IMR-90 (cell line): ENCODE measurements at regions not wholly inside any gene's neighbourhood (a gene's known extent, or its start where the extent isn't known, plus 50 kb on each side); places are given as distances from the start of the nearest gene placed in this dataset.

Source experiments
- ATAC-seq: fragments of 200-7000 bp; cut with Tn5 transposase; 2 replicates; pipeline ENCODE4 v1.9.1; 2020; ENCODE audit warnings: low read depth, mild to moderate bottlenecking, moderate library complexity
- BruUV-seq: library from RNA; stranded (reverse); fragments of 400-500 nt; replicated peaks from 2 replicates; lab custom pipeline; 2021; lab: Mats Ljungman, UMichigan
- CTCF ChIA-PET: fragments of 300-600 bp; formaldehyde crosslinking; extraction: SDS; loops from one replicate; lab custom pipeline; 2021; ENCODE audit warnings: antibody characterized with exemption; lab: Yijun Ruan, JAX
- POLR2A ChIA-PET: fragments of 300-600 bp; sonication (Branson Sonifier 250); formaldehyde crosslinking; loops from one replicate; lab custom pipeline; 2022; ENCODE audit warnings: antibody characterized with exemption; ENCODE audit not compliant: unreplicated experiment; lab: Charles Lee
- DNase-seq: peaks from one replicate; pipeline ENCODE4 v3.0.0; 2013
- H2AFZ ChIP-seq: replicated peaks from 2 replicates; pipeline ENCODE3; 2013; ENCODE audit warnings: low read length, mild to moderate bottlenecking; ENCODE audit not compliant: poor library complexity
- H2AK5ac ChIP-seq: 2 replicates; pipeline ENCODE4 v1.6.1; 2013; ENCODE audit warnings: low read depth, low read length, inconsistent platforms
- H2AK9ac ChIP-seq: replicated peaks from 2 replicates; pipeline ENCODE3; 2013; ENCODE audit warnings: mild to moderate bottlenecking, low read depth, low read length, moderate library complexity; ENCODE audit not compliant: poor library complexity
- H2BK120ac ChIP-seq: 2 replicates; pipeline ENCODE4 v1.6.1; 2013; ENCODE audit warnings: low read depth, low read length, inconsistent platforms
- H2BK15ac ChIP-seq: 3 replicates; pipeline ENCODE4 v1.6.1; 2013; ENCODE audit warnings: low read depth, low read length, inconsistent platforms
- H2BK20ac ChIP-seq: 2 replicates; pipeline ENCODE4 v1.6.1; 2013; ENCODE audit warnings: low read depth, mild to moderate bottlenecking, inconsistent platforms, low read length, moderate library complexity
- H2BK5ac ChIP-seq: 2 replicates; pipeline ENCODE4 v1.6.1; 2013; ENCODE audit warnings: mild to moderate bottlenecking, low read depth, low read length, inconsistent platforms; ENCODE audit not compliant: poor library complexity, severe bottlenecking
- H3K14ac ChIP-seq: replicated peaks from 2 replicates; pipeline ENCODE4 v1.6.1; 2013; ENCODE audit warnings: low read depth, low read length, inconsistent platforms
- H3K18ac ChIP-seq: 2 replicates; pipeline ENCODE4 v1.6.1; 2013; ENCODE audit warnings: low read depth, low read length, control low read depth
- H3K23ac ChIP-seq: 2 replicates; pipeline ENCODE4 v1.6.1; 2013; ENCODE audit warnings: low read depth, low read length, inconsistent platforms
- H3K27ac ChIP-seq: 2 replicates; pipeline ENCODE4 v1.5.1; 2013; ENCODE audit warnings: mild to moderate bottlenecking, control low read depth, low read length; ENCODE audit not compliant: insufficient read depth
- H3K27me3 ChIP-seq: 2 replicates; pipeline ENCODE4 v1.6.1; 2013; ENCODE audit warnings: low read length; ENCODE audit not compliant: control insufficient read depth, insufficient read depth
- H3K36me3 ChIP-seq: 2 replicates; pipeline ENCODE4 v1.6.1; 2013; ENCODE audit warnings: low read length, mixed read lengths; ENCODE audit not compliant: control insufficient read depth, insufficient read depth
- H3K4ac ChIP-seq: 2 replicates; pipeline ENCODE4 v1.6.1; 2013; ENCODE audit warnings: low read depth, low read length, inconsistent platforms
- H3K4me1 ChIP-seq: 2 replicates; pipeline ENCODE4 v1.6.1; 2013; ENCODE audit warnings: low read length, mixed read lengths; ENCODE audit not compliant: control insufficient read depth, insufficient read depth
- H3K4me2 ChIP-seq: 2 replicates; pipeline ENCODE4 v1.6.1; 2013; ENCODE audit warnings: low read depth, mild to moderate bottlenecking, control low read depth, low read length, moderate library complexity
- H3K4me3 ChIP-seq: 2 replicates; pipeline ENCODE4 v1.5.1; 2013; ENCODE audit warnings: low read depth, mild to moderate bottlenecking, control low read depth, low read length, moderate library complexity; ENCODE audit not compliant: insufficient read depth
- H3K56ac ChIP-seq: 2 replicates; pipeline ENCODE4 v1.6.1; 2013; ENCODE audit warnings: low read length, inconsistent platforms; ENCODE audit not compliant: insufficient read depth; ENCODE audit errors: extremely low read depth
- H3K79me1 ChIP-seq, 2 experiments: 2 replicates each; pipeline ENCODE4 v1.6.1; 2013; ENCODE audit warnings: low read length in 2 of 2, inconsistent platforms in 1 of 2, low read depth in 1 of 2
- H3K9ac ChIP-seq: 2 replicates; pipeline ENCODE4 v1.6.1; 2013; ENCODE audit warnings: low read depth, low read length, control low read depth
- H3K9me1 ChIP-seq: 2 replicates; pipeline ENCODE4 v1.6.1; 2013; ENCODE audit warnings: low read length, inconsistent platforms; ENCODE audit not compliant: insufficient read depth
- H3K9me3 ChIP-seq: 2 replicates; pipeline ENCODE4 v1.6.1; 2013; ENCODE audit warnings: low read length; ENCODE audit not compliant: control insufficient read depth, insufficient read depth
- H4K20me1 ChIP-seq: 2 replicates; pipeline ENCODE4 v1.6.1; 2013; ENCODE audit warnings: low read length, inconsistent platforms; ENCODE audit not compliant: insufficient read depth
- H4K5ac ChIP-seq: 2 replicates; pipeline ENCODE4 v1.6.1; 2013; ENCODE audit warnings: mild to moderate bottlenecking, low read depth, low read length, control low read depth
- H4K8ac ChIP-seq, 2 experiments: 2 replicates each; pipeline ENCODE4 v1.6.1; 2013; ENCODE audit warnings: low read depth in 2 of 2, low read length in 2 of 2, control low read depth in 1 of 2, inconsistent platforms in 1 of 2
- H4K91ac ChIP-seq: 2 replicates; pipeline ENCODE4 v1.6.1; 2013; ENCODE audit warnings: low read depth, low read length, inconsistent platforms; ENCODE audit not compliant: insufficient read depth
- BHLHE40 ChIP-seq: fragments of 150-350 bp; IDR thresholded peaks from 2 replicates; pipeline ENCODE4 v1.6.1; 2016; ENCODE audit warnings: mild to moderate bottlenecking, low read depth, low read length
- CEBPB ChIP-seq: IDR thresholded peaks from 2 replicates; pipeline ENCODE4 v1.6.1; 2012; ENCODE audit warnings: low read depth, low read length, improper control_type of control experiment
- FOS ChIP-seq: fragments of 150-350 bp; IDR thresholded peaks from 2 replicates; pipeline ENCODE4 v1.6.1; 2016; ENCODE audit warnings: low read depth, low read length
- MAFK ChIP-seq: IDR thresholded peaks from 2 replicates; pipeline ENCODE4 v1.6.1; 2012; ENCODE audit warnings: low read depth, low read length, improper control_type of control experiment
- MAZ ChIP-seq: IDR thresholded peaks from 2 replicates; pipeline ENCODE4 v1.6.1; 2012; ENCODE audit warnings: low read depth, mild to moderate bottlenecking, low read length, improper control_type of control experiment, moderate library complexity, borderline replicate concordance
- NFE2L2 ChIP-seq: fragments of 150-350 bp; IDR thresholded peaks from 2 replicates; pipeline ENCODE4 v1.6.1; 2016; ENCODE audit warnings: low read depth, mild to moderate bottlenecking, low read length
- POLR2A ChIP-seq: IDR thresholded peaks from 2 replicates; pipeline ENCODE4 v1.6.1; 2012; ENCODE audit warnings: mild to moderate bottlenecking, low read depth, low read length
- RAD21 ChIP-seq: IDR thresholded peaks from 2 replicates; pipeline ENCODE4 v1.6.1; 2012; ENCODE audit warnings: low read length, improper control_type of control experiment
- RCOR1 ChIP-seq: IDR thresholded peaks from 2 replicates; pipeline ENCODE4 v1.6.1; 2012; ENCODE audit warnings: mild to moderate bottlenecking, low read length, improper control_type of control experiment; ENCODE audit not compliant: insufficient replicate concordance
- RFX5 ChIP-seq: IDR thresholded peaks from 2 replicates; pipeline ENCODE4 v1.8.0; 2012; ENCODE audit warnings: low read depth, mild to moderate bottlenecking, low read length, moderate library complexity
- SMC3 ChIP-seq: fragments of 150-350 bp; IDR thresholded peaks from 2 replicates; pipeline ENCODE4 v1.6.1; 2016; ENCODE audit warnings: low read depth, mild to moderate bottlenecking, antibody characterized with exemption, low read length, moderate library complexity
- WGBS, 2 experiments: methylation state at CpG; one replicate each; pipeline versions ENCODE4 v1.1.5 to v1.1.7; 2013; ENCODE audit warnings: missing lambda C conversion rate in 2 of 2; ENCODE audit not compliant: insufficient read length in 1 of 2; ENCODE audit errors: extremely low coverage in 2 of 2; 5-methylcytosine and 5-hydroxymethylcytosine counted together
- dilution Hi-C: fragments of 300-500 bp; cut with HindIII; formaldehyde crosslinking; loops from one replicate; pipeline ENCODE4 v1.14.3; 2018; ENCODE audit warnings: low sequenced_read_pairs; ENCODE audit not compliant: unreplicated experiment
- in situ Hi-C: fragments of 300-500 bp; cut with MboI; formaldehyde crosslinking; loops from 3 replicates; pipeline ENCODE4 v1.14.3; 2019; ENCODE audit warnings: low sequenced_read_pairs, inconsistent platforms, mixed read lengths
- intact Hi-C: fragments of 100-400 bp; cut with micrococcal nuclease; formaldehyde crosslinking; loops from 2 replicates; pipeline ENCODE4 v1.10.0; 2022
- TF ChIP-seq, protein P1 (sequence below): fragments of 150-350 bp; IDR thresholded peaks from 2 replicates; pipeline ENCODE4 v1.6.1; 2016; ENCODE audit warnings: low read depth, mild to moderate bottlenecking, low read length, moderate library complexity, borderline replicate concordance
- TF ChIP-seq, protein P2 (sequence below): conservative IDR thresholded peaks from 2 replicates; pipeline ENCODE4 v1.5.1; 2012; ENCODE audit warnings: mild to moderate bottlenecking, low read depth, low read length, improper control_type of control experiment
- TF ChIP-seq, protein P3 (sequence below): fragments of 150-350 bp; IDR thresholded peaks from 2 replicates; pipeline ENCODE4 v1.6.1; 2017; ENCODE audit warnings: mild to moderate bottlenecking, antibody characterized with exemption, low read length, low read depth

DNA sequence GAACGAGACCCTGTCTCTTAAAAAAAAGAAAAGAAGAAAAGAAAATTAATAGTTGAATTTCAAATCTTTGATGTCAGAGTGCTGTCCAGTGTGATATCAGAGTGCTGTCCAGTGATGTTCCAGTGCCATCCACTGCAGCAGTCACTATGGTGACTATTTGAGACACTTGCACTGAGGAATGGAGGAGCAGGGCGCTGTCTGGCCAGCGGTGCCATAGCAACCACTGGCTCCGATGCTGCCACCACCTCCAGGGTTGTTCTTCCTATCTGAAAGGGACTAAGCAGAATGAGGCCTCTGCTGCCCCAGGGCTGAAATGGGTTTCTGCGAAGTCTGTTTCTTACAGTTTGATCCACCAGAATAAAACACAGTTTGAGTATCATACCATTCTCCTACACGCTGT lies 272.9 kb downstream of the NUAK1 start:
- H4K91ac ChIP-seq: no peak overlapping the region

More for the DNA sequence above, 272.9 kb downstream of the NUAK1 start:
- H4K20me1 ChIP-seq: no peaks in the 10 kb centered on the region
- no peak overlapping the region for H2AK5ac ChIP-seq
- H3K56ac ChIP-seq: no peak overlapping the region
- H3K36me3 ChIP-seq: no peaks in the 10 kb centered on the region
- in situ Hi-C loops: no loop called here
- no peak overlapping the region for H4K5ac ChIP-seq
- H2BK5ac ChIP-seq: no peak overlapping the region
- no peaks in the 10 kb centered on the region for H3K79me1 ChIP-seq
- WGBS, 2 experiments: 67% methylated on average over 1 of the region's 6 CpGs; no CpG with 5 or more reads in 1 of the 2 experiments
- CTCF ChIA-PET: no interaction called here
- TF ChIP-seq FOS (no peak), MAZ (no peak), MAFK (no peak), NFE2L2 (no peak), BHLHE40 (no peak), CEBPB (no peak), RFX5 (no peak), SMC3 (no peak), POLR2A (no peak), RAD21 (no peak), RCOR1 (no peak)
- TF ChIP-seq, protein P1, sequence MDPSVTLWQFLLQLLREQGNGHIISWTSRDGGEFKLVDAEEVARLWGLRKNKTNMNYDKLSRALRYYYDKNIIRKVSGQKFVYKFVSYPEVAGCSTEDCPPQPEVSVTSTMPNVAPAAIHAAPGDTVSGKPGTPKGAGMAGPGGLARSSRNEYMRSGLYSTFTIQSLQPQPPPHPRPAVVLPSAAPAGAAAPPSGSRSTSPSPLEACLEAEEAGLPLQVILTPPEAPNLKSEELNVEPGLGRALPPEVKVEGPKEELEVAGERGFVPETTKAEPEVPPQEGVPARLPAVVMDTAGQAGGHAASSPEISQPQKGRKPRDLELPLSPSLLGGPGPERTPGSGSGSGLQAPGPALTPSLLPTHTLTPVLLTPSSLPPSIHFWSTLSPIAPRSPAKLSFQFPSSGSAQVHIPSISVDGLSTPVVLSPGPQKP: no peak
- TF ChIP-seq, protein P2, sequence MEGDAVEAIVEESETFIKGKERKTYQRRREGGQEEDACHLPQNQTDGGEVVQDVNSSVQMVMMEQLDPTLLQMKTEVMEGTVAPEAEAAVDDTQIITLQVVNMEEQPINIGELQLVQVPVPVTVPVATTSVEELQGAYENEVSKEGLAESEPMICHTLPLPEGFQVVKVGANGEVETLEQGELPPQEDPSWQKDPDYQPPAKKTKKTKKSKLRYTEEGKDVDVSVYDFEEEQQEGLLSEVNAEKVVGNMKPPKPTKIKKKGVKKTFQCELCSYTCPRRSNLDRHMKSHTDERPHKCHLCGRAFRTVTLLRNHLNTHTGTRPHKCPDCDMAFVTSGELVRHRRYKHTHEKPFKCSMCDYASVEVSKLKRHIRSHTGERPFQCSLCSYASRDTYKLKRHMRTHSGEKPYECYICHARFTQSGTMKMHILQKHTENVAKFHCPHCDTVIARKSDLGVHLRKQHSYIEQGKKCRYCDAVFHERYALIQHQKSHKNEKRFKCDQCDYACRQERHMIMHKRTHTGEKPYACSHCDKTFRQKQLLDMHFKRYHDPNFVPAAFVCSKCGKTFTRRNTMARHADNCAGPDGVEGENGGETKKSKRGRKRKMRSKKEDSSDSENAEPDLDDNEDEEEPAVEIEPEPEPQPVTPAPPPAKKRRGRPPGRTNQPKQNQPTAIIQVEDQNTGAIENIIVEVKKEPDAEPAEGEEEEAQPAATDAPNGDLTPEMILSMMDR: no peak
- TF ChIP-seq, protein P3, sequence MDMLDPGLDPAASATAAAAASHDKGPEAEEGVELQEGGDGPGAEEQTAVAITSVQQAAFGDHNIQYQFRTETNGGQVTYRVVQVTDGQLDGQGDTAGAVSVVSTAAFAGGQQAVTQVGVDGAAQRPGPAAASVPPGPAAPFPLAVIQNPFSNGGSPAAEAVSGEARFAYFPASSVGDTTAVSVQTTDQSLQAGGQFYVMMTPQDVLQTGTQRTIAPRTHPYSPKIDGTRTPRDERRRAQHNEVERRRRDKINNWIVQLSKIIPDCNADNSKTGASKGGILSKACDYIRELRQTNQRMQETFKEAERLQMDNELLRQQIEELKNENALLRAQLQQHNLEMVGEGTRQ: no peak
- no peaks in the 10 kb centered on the region for H3K9me1 ChIP-seq
- H4K8ac ChIP-seq: no peak overlapping the region
- H3K14ac ChIP-seq: no peak overlapping the region
- BruUV-seq: no TSS peak
- no peaks in the 10 kb centered on the region for H3K27me3 ChIP-seq
- H3K9ac ChIP-seq: no peak overlapping the region
- POLR2A ChIA-PET: no interaction called here
- no peak overlapping the region for H2BK15ac ChIP-seq
- no peak for ATAC-seq
- no peak overlapping the region for H3K27ac ChIP-seq
- H2AK9ac ChIP-seq: no peak overlapping the region
- H3K18ac ChIP-seq: no peak overlapping the region
- DNase-seq: no peak
- H2BK120ac ChIP-seq: no peak overlapping the region
- no peak overlapping the region for H3K4ac ChIP-seq
- no peak overlapping the region for H3K4me2 ChIP-seq
- H3K4me1 ChIP-seq: no peaks in the 10 kb centered on the region
- H3K9me3 ChIP-seq: peaks cover 8% of the 10 kb centered on the region
- no peak overlapping the region for H3K23ac ChIP-seq
- no peak overlapping the region for H2BK20ac ChIP-seq
- no peak overlapping the region for H2AFZ ChIP-seq
- dilution Hi-C loops: no loop called here
- no peak overlapping the region for H3K4me3 ChIP-seq
- intact Hi-C loops: no loop called here
